ENCODE measurements at regions not wholly inside any gene's neighbourhood (a gene's known extent, or its start where the extent isn't known, plus 50 kb on each side); places are given as distances from the start of the nearest gene placed in this dataset.
"Not testable (repeated sequence)": the region's sequence is repeated elsewhere in the genome, so short reads cannot be mapped to it uniquely, and the experiment has no call there.

DNA sequence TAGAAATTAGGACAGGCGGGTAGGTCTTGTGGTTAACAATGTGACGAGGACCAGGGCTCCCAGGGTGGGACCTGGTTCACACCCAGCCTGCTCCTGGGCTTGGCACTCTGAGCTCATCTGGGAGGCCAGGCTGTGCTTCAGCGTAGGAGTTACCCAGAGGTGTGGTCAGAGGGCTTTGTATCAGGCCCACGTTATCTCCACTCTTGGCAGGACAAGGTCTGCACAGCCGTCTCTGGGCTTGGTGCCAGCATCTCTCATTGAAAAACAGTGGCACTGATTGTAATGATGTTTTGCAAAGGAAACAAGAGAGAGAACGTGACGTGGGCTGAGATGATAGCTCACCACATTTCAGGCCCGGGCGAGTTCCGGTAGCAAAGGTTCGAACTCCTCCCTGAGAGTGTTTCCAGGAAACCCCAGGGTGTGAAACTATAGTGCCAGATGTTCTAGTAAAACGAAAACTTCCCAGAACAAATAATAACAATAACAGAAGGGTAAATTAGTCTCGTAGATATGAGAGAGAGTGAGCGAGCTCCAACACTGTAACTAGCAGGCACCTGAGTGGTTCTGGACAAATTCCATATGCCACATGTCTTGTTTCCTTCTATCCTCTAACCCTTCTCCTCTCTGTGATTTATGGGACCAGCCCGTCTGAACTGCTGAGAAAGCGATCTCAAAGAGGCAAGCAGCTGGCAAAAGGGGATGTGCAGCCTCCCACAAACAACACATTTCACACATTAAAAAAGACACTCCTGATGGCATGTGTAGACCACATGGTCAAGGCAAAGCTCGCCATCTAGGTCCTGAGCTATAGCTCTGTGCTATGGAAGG is 227.3 kb downstream of the KTN1 start:
- DNase-seq (ENCODE audit: low spot score), result no peak

DNA sequence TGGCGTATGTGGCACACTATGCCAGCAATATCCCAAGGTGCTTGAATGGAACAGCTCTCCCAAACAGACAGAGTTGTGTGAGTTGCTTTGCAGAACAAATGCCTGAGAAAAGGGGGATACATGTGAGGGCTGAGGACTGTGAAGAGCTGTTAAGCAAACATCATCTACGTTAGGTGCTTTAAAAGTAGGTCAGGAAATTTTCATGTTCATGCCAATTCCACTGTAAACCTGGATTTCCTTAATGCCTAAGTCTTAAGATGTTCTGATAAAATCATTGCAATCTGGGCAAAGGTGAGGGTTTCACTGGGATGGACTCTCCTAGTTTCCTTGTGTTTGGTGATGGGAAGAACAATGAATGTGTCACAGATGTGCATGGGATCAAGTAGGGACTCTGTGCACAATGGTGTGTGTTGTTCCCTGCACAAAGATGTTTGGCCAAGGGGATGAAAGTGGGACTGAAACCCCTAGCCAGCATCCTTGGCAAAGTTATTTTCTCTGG is 227.9 kb downstream of the KTN1 start:
- DNase-seq (ENCODE audit: low spot score), result no peak

DNA sequence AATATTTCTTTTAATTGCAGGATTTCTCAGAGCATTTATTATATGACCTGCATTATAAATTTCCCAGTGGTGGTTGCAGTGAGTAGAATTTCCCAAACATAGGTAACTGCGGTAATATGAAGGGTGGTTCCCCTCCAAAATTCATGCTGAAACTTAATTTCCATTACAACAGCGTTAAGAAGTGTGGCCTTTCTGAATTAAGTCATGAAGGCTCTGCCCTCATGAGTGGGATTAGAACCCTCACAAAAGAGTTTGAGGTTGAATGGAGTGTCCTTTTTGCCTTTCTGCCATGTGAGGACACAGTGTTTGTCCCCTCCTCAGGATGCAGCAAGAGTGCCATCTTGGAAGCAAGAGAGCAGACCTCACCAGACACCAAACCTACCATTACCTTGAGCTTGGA is 233.6 kb downstream of the KTN1 start:
- no peak for DNase-seq (ENCODE audit: low spot score)

GRCh38 chr14:55814064-55814463 is 234.1 kb downstream of the KTN1 start:
- no peak for DNase-seq (ENCODE audit: low spot score)

- no peak for DNase-seq (ENCODE audit: low spot score)
Observed at GRCh38 chr14:55814873-55815272, 234.9 kb downstream of the KTN1 start.

GRCh38 chr14:55816225-55816624 is 236.2 kb downstream of the KTN1 start:
- no peak for DNase-seq (ENCODE audit: low spot score)

GRCh38 chr14:55819610-55820304 is 239.8 kb downstream of the KTN1 start:
- DNase-seq (ENCODE audit: low spot score), result no peak

DNA sequence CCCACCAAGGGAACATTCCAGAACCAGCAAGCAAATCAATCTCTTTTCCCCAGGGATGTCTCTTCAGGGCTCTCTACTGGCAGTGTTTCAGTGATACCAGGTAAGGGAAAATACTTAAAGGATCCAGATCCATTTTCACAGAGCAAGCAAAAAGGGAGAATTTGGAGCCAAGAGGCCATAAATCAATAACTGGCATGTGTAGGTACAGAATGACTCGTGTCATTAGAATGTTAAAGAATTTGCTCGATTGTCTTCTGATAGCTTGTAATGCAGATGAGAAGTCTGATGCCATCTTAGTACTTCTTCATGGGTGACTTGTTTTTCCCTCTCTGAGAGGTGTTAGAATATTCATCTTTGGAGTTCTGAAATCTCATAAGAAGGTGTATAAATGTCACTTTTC is 242.9 kb downstream of the KTN1 start:
- no peak for DNase-seq (ENCODE audit: low spot score)

DNA sequence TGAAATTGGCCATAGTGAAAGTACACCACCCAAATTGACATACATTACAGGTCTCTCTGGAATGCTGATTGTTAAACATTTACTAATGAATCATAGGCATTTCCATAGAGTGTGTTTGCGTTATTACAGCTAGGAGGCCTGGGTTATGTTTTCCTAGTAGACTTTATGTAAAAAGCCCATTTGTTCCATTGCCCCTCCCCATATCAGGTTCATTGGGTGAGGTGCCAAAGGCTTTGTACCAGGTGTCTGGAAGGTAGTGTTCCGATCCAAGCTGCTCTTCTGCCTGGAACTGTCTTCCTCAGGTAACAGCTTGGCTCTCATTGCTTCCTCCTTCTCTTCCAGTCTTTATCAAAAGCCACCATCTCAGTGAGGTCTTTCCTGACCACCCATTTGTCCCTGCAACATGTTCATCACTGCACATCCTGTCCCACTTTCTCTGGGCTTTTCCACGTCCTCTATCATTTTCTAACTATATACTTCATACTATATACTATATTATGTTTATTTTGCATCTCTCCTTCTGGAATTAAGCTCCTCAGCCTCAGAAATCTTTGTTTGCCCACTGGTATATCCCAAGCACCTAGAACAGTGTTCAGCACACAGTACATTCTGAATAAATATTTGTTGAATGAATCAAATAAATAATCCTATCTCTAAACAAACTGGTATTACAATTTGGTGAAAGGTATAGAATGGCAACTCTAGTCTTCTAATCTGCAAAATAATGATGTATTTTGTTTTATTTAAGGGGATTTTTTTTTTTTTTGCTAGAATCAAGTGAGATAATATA is 252.3 kb downstream of the KTN1 start:
- DNase-seq (ENCODE audit: low spot score), result no peak

- DNase-seq (ENCODE audit: low spot score), result no peak
Observed at GRCh38 chr14:55832974-55833373, 253.0 kb downstream of the KTN1 start.

- no peak for DNase-seq (ENCODE audit: low spot score)
Observed at GRCh38 chr14:55834390-55834789, 254.4 kb downstream of the KTN1 start.

DNA sequence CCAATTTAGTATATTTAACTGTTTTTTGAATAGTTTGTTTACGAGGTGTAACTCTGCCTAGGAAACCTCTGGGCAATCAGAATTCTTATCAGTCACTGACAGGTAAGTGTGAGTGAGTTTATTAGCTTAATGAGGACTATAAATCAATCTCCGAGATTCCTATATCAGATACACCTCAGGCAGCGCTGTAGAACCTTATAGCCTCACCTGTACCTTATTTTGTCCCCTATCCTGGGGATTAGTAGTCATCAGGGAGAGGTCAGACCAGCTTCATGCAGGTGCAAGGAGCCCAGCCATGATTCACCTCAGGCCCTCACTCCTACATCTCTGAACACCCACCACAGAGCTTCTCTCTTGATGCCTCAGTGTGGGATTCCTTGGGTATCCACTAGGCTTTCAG is 256.0 kb downstream of the KTN1 start:
- no peak for DNase-seq (ENCODE audit: low spot score)

- DNase-seq (ENCODE audit: low spot score), result no peak
Observed at GRCh38 chr14:55837467-55837866, 257.5 kb downstream of the KTN1 start.

- no peak for DNase-seq (ENCODE audit: low spot score)
Observed at GRCh38 chr14:55838529-55839052, 258.6 kb downstream of the KTN1 start.

GRCh38 chr14:55839301-55839947 is 259.4 kb downstream of the KTN1 start:
- DNase-seq (ENCODE audit: low spot score), result not testable (repeated sequence)

DNA sequence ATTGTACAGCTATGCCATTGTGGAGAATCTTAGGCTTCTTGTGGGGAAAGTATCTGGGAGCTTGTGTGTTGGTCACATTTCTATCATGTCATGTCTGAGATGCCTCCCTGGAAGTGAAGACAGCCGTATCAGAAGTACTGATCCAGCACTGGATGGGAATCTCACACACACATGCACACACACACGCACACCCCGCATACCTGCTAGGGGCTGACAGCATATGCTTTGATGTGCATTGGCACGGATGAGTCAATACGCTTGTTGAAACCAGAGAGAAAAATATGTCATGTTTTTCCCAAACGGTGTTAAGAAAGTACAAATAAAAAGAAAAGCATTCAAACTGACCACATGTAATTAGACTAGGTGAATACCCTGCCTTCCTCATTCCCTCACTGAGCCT is 260.8 kb downstream of the KTN1 start:
- DNase-seq (ENCODE audit: low spot score), result no peak

- no peak for DNase-seq (ENCODE audit: low spot score)
Observed at GRCh38 chr14:55841625-55842024, 261.6 kb downstream of the KTN1 start.

- no peak for DNase-seq (ENCODE audit: low spot score)
Observed at GRCh38 chr14:55843718-55844403, 263.9 kb downstream of the KTN1 start.

DNA sequence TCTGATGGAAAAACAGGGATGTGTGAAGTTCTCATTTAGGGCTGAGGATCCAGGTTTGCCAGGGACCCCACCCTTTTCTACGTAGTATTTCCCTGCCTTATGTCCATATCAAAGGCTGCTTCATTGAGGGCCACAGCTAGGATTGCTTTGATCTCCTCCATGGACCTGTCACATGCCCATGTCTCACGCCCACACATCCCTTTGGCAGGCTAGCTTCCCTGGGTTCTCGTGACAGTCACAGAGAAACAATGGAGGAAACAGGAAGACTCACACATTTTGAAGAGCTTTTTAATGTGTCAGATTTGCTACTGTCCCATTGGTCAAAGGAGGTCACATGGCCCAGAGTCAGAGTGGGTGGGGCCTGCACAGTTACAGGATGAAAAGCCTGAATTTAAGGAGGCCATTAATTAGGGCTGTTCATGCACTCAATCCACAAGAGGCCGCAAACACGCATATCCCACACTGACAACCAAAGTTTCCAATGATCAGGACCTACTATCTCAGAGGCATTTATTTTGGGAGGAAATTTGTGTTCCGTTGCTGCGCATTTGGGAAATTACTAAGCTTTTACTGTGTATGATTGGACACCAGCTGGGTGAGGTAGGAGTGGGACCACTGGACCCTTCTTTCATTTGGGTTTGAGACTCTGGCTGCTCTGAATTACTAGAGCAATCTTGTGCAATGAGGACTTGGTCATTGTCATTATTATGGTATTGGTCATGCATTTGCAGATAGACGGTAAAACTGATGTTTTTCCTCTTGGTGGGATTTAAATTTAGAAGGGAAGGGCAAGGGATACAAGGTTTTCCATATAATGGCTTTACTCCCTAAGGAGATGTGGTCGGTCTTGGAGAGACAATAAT is 266.2 kb downstream of the KTN1 start:
- DNase-seq (ENCODE audit: low spot score), result no peak

DNA sequence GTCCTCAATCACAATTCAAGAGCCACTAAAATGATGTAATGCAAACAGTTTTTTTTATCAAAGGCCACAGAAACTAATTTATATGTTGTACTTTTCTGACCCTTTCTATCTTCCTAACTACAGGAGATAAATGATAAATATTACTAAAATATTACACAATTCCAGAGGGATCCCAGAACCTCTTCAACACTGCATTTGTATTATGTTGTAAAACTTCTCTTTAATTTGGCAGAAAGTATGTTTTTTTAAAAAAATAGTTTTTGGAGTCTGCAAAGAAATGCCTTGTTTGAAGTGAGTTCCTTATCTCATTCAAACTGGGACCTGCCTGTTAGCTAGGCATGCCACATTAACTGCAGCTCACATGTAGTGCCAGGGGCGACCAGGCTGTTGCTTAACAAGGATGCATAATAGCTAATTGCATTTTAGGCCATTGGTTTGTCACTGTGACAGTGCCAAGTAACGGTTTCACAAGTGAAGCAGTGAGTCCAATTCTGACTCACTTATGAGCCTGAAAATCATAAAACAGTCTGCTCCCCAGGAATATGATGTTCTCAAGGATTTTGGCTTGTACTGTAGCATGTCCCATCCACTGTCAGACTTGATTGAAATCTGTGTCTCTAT is 266.9 kb downstream of the KTN1 start:
- no peak for DNase-seq (ENCODE audit: low spot score)
